Inferior parietal cortex (tissue), 1 donor: ENCODE measurements at regions not wholly inside any gene's neighbourhood (a gene's known extent, or its start where the extent isn't known, plus 50 kb on each side); places are given as distances from the start of the nearest gene placed in this dataset.
"Not testable (repeated sequence)": the region's sequence is repeated elsewhere in the genome, so short reads cannot be mapped to it uniquely, and the experiment has no call there.

Experiments
- DNase-seq: peaks from one replicate; pipeline ENCODE4 v3.0.0-alpha.2; 2016; ENCODE audit errors: extremely low spot score

- not testable (repeated sequence) for DNase-seq
Observed at GRCh38 chrX:83749736-83750135, 111.2 kb upstream of the CYLC1 start.

GRCh38 chrX:83750451-83750850 is 110.5 kb upstream of the CYLC1 start:
- DNase-seq: not testable (repeated sequence)

GRCh38 chrX:83759872-83760271 is 101.1 kb upstream of the CYLC1 start:
- peak; percentile 44 for DNase-seq

GRCh38 chrX:83771664-83772063 is 89.3 kb upstream of the CYLC1 start:
- DNase-seq: no peak
